T-helper 1 cell treated with Interleukin-12 subunit alpha and Interleukin-12 subunit beta and Interleukin-4 antibody, amounts not matched to agents 30 ng/mL and 1 ng/mL, for 36 hours (primary cell): ENCODE measurements at regions not wholly inside any gene's neighbourhood (a gene's known extent, or its start where the extent isn't known, plus 50 kb on each side); places are given as distances from the start of the nearest gene placed in this dataset.
"Not testable (repeated sequence)": the region's sequence is repeated elsewhere in the genome, so short reads cannot be mapped to it uniquely, and the experiment has no call there.

ENCODE experiments used
- intact Hi-C: fragments of 100-400 bp; cut with micrococcal nuclease; formaldehyde crosslinking; loops from one replicate; pipeline ENCODE4 v1.15.1; 2024

GRCh38 chr17:77604973-77605313, 353.6 kb upstream of the TNRC6C start:
- intact Hi-C loops: no loop called here

GRCh38 chr17:77606146-77606864, 352.2 kb upstream of the TNRC6C start:
- intact Hi-C loops: no loop called here

GRCh38 chr17:77606865-77607210, 351.7 kb upstream of the TNRC6C start:
- intact Hi-C loops: no loop called here

- intact Hi-C loops: no loop called here
Observed at GRCh38 chr17:77607606-77608005, 350.9 kb upstream of the TNRC6C start.

- intact Hi-C loops: no loop called here
Observed at GRCh38 chr17:77608431-77608830, 350.1 kb upstream of the TNRC6C start.

- intact Hi-C loops: loop anchor here (1.0 kb wide), 2 partner anchors 56 to 348 kb away; partner anchors contain the start of gene TNRC6C
Observed at GRCh38 chr17:77609553-77610517, 348.7 kb upstream of the TNRC6C start.

GRCh38 chr17:77610518-77610893, 348.0 kb upstream of the TNRC6C start:
- intact Hi-C loops: loop anchor here (1.0 kb wide), 2 partner anchors 56 to 348 kb away; partner anchors contain the start of gene TNRC6C

GRCh38 chr17:77610972-77611521, 347.5 kb upstream of the TNRC6C start:
- intact Hi-C loops: loop anchor here (1.0 kb wide), 2 partner anchors 55 to 347 kb away; partner anchors contain the start of gene TNRC6C

GRCh38 chr17:77611791-77612502, 346.6 kb upstream of the TNRC6C start:
- intact Hi-C loops: no loop called here

- intact Hi-C loops: no loop called here
Observed at GRCh38 chr17:77613218-77613617, 345.3 kb upstream of the TNRC6C start.

GRCh38 chr17:77613627-77614026, 344.9 kb upstream of the TNRC6C start:
- intact Hi-C loops: no loop called here

- intact Hi-C loops: no loop called here
Observed at GRCh38 chr17:77615703-77616253, 342.7 kb upstream of the TNRC6C start.

- intact Hi-C loops: no loop called here
Observed at GRCh38 chr17:77616254-77616731, 342.2 kb upstream of the TNRC6C start.

GRCh38 chr17:77617516-77617915, 341.0 kb upstream of the TNRC6C start:
- intact Hi-C loops: no loop called here

- intact Hi-C loops: no loop called here
Observed at GRCh38 chr17:77618173-77618572, 340.3 kb upstream of the TNRC6C start.

- intact Hi-C loops: no loop called here
Observed at GRCh38 chr17:77618731-77619130, 339.8 kb upstream of the TNRC6C start.

- intact Hi-C loops: no loop called here
Observed at GRCh38 chr17:77619326-77619725, 339.2 kb upstream of the TNRC6C start.

GRCh38 chr17:77619851-77620250, 338.7 kb upstream of the TNRC6C start:
- intact Hi-C loops: no loop called here

GRCh38 chr17:77620282-77620681, 338.2 kb upstream of the TNRC6C start:
- intact Hi-C loops: no loop called here

GRCh38 chr17:77622084-77622483, 336.4 kb upstream of the TNRC6C start:
- intact Hi-C loops: not testable (repeated sequence)

- intact Hi-C loops: no loop called here
Observed at GRCh38 chr17:77622647-77623046, 335.9 kb upstream of the TNRC6C start.
